Skeletal muscle satellite cell (primary cell): ENCODE measurements at regions not wholly inside any gene's neighbourhood (a gene's known extent, or its start where the extent isn't known, plus 50 kb on each side); places are given as distances from the start of the nearest gene placed in this dataset.

Source experiments
- H3K27me3 ChIP-seq: 2 replicates; pipeline ENCODE4 v1.7.0; 2013; ENCODE audit warnings: low read length; ENCODE audit not compliant: control insufficient read depth, insufficient read depth
- H3K36me3 ChIP-seq: 2 replicates; pipeline ENCODE4 v1.7.0; 2013; ENCODE audit warnings: mild to moderate bottlenecking, control low read depth, low read length; ENCODE audit not compliant: insufficient read depth
- H3K4me1 ChIP-seq: 2 replicates; pipeline ENCODE4 v1.7.0; 2013; ENCODE audit warnings: low read length; ENCODE audit not compliant: control insufficient read depth, insufficient read depth
- H3K4me2 ChIP-seq: 2 replicates; pipeline ENCODE4 v1.7.0; 2013; ENCODE audit warnings: mild to moderate bottlenecking, low read length
- H3K4me3 ChIP-seq: 2 replicates; pipeline ENCODE4 v1.7.0; 2013; ENCODE audit warnings: low read length
- H3K9ac ChIP-seq: 2 replicates; pipeline ENCODE4 v1.7.0; 2013; ENCODE audit warnings: mild to moderate bottlenecking, low read depth, low read length, moderate library complexity
- H3K9me3 ChIP-seq: replicated peaks from 2 replicates; pipeline ENCODE4 v1.7.0; 2013; ENCODE audit warnings: mild to moderate bottlenecking, control low read depth, low read length

DNA sequence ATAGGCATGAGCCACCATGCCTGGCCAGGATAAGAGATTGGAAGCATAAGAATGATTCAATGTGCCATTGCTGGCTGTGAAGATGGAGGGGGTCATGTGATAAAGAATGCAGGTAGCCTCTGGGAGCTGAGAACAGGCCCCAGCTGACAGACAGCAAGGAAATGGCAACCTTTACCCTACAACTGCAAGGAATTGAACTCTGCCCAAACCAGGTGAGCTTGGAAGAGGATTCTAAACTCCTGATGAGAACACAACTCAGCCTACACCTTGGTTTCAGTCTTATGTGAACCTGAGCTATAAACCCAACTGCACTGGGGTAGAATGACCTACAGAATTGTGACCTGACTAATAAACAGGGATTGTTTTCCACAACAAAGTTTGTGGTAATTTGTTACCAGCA is 82.0 kb upstream of the AKIRIN2 start:
- Histone ChIP-seq H3K4me1 (peaks cover 3% of the 10 kb centered on the region), H3K9ac (no peak overlapping the region), H3K4me2 (no peak overlapping the region), H3K4me3 (no peak overlapping the region), H3K27me3 (peaks cover 18% of the 10 kb centered on the region), H3K9me3 (no peaks in the 10 kb centered on the region), H3K36me3 (no peaks in the 10 kb centered on the region)

DNA sequence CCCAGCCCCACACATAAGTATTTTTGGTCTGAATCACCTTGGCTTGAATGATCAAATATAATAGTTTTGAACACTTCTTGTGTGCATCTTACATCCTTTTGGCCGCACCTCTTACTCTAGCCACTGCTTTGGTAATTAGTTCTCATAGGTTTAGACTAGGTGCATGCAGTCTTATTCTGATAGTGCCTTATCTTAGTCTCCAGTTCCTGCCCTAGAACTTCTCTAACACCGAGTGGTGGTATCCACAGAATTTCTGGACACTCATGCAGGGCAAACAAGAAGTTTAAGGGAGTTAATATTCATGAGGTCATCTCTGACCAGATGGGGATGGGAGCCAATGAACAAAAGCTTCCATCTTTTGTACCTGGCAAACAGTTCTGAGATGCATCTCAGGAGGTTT is 77.5 kb upstream of the AKIRIN2 start:
- Histone ChIP-seq H3K27me3 (peaks cover 18% of the 10 kb centered on the region), H3K9ac (no peak overlapping the region), H3K36me3 (no peaks in the 10 kb centered on the region), H3K4me2 (no peak overlapping the region), H3K4me3 (no peak overlapping the region), H3K9me3 (no peaks in the 10 kb centered on the region), H3K4me1 (no peaks in the 10 kb centered on the region)

DNA sequence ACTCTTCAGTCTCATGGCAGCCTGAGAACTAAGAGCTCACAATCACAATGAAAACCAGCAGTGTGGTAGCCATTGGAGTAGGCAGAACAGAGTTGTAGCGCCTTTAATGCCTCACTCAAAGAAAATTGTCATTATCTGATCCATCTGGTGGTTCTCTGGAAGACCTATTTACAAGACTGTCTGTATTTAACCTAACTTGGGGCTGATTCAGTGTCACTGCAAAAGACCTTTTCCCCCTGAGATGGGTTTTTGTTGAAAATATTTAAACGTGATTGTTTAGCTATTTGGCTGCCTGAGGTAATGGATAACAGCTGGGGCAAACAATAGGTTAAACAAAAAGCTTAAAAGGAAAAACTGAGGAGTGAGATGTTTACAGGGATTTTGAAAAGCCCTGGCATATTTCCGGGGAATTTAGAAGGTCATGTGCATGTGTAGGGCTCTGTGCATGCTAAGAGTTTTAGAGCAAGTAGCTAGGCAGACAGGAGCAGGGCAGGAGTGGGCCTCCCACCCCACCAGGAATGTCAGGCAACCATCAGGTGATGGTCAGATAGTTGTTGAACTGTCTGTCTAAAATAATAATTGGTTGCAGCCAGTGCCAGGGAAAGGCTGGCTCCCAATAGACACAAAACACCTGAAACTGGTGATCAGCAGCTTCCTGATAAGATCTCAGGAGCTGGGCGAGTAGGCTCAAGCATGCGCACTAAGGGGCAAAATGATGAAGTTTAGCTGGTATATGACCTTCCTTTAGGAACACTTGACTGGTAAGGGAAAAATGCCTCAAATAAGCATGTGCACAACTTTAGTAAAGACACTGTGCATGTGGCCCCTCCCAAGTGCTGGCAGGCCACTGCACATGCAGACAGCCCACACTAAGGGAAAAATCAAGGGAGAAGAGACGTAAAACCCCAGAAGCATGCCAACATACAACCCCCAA is 70.8 kb upstream of the AKIRIN2 start:
- Histone ChIP-seq H3K36me3 (no peaks in the 10 kb centered on the region), H3K4me1 (no peaks in the 10 kb centered on the region), H3K9me3 (no peaks in the 10 kb centered on the region), H3K9ac (no peak overlapping the region), H3K4me3 (no peak overlapping the region), H3K4me2 (no peak overlapping the region), H3K27me3 (no peaks in the 10 kb centered on the region)

DNA sequence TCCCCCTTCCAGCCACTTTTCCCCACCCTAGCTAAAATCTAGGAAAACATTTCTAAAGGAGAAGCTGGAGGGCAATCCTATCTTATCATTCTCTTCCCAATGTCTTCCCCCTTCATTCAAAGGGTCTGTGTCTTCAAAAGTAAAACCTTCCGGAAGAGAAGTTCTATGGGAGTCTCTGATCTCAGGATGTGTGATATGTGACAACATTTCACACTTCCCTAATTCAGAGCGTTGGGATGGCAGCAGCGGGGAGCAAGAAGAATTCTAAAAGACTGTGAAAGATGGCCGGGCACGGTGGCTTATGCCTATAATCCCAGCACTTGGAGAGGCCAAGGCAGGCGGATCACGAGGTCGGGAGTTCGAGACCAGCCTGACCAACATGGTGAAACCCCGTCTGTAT is 65.4 kb upstream of the AKIRIN2 start:
- no peaks in the 10 kb centered on the region for H3K4me1 ChIP-seq
- H3K4me2 ChIP-seq: no peak overlapping the region
- no peak overlapping the region for H3K9ac ChIP-seq
- H3K36me3 ChIP-seq: no peaks in the 10 kb centered on the region
- H3K27me3 ChIP-seq: no peaks in the 10 kb centered on the region
- no peaks in the 10 kb centered on the region for H3K9me3 ChIP-seq
- H3K4me3 ChIP-seq: no peak overlapping the region

DNA sequence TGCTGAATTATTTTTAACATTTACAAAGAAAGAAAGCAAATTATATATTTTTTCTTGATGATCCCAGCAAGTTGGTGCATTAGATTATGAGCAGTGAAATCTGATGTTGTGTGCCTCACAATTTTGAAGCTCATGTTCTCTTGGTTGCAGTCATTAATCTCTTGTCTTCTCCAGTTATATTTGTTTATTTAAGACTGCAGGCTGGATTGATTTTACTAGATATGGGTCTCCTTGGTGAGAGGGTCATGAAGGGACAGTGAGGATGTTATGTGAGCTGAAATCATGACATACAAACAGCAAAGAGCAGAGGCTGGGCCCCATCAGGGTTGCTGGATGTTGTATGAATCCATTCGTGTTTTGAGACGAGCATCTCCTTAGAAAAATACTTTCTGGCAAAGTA is 64.2 kb upstream of the AKIRIN2 start:
- no peak overlapping the region for H3K9ac ChIP-seq
- no peaks in the 10 kb centered on the region for H3K4me1 ChIP-seq
- H3K36me3 ChIP-seq: no peaks in the 10 kb centered on the region
- no peaks in the 10 kb centered on the region for H3K9me3 ChIP-seq
- H3K27me3 ChIP-seq: no peaks in the 10 kb centered on the region
- H3K4me3 ChIP-seq: no peak overlapping the region
- H3K4me2 ChIP-seq: no peak overlapping the region

DNA sequence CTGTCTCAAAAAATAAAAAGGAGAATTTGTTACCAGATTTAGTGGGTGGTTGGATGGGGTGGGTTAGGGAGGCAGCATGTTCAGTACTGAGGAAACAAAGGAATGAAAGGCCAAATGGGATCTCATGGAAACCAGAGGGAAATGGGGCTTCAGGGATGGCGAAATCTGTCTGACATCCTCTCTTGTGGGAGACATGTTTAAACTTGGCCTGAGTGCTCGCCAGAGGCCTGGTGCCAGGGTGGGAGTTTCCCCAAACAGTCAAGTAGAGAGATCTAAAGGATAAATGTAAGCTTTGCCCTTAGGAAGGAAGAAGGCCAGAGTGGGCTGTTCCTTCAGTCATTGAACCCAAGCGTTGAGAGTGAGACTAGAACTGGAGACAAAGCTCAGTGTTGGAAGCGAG is 61.9 kb upstream of the AKIRIN2 start:
- no peaks in the 10 kb centered on the region for H3K36me3 ChIP-seq
- H3K9me3 ChIP-seq: no peaks in the 10 kb centered on the region
- no peak overlapping the region for H3K9ac ChIP-seq
- H3K4me3 ChIP-seq: no peak overlapping the region
- no peaks in the 10 kb centered on the region for H3K27me3 ChIP-seq
- H3K4me2 ChIP-seq: no peak overlapping the region
- no peaks in the 10 kb centered on the region for H3K4me1 ChIP-seq

DNA sequence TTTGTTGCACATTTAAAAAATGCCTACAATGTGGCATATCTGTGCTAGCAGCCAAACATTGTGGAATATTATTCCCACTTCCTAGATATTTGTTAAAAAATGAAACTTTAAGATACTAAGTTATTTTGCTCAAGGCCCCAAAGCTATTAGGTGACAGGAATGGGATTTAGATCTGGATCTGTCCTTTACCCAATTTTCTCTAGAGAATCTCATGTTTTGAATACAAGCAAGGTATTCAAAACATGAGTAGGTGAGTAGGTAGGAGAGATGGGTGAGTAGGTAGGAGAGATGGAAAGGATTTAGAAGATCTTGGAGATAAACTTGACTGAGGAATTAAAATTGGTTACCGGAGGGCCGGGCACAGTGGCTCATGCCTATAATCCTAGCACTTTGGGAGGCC is 61.2 kb upstream of the AKIRIN2 start:
- Histone ChIP-seq H3K9ac (no peak overlapping the region), H3K4me2 (no peak overlapping the region), H3K27me3 (no peaks in the 10 kb centered on the region), H3K9me3 (no peaks in the 10 kb centered on the region), H3K36me3 (no peaks in the 10 kb centered on the region), H3K4me3 (no peak overlapping the region), H3K4me1 (no peaks in the 10 kb centered on the region)

DNA sequence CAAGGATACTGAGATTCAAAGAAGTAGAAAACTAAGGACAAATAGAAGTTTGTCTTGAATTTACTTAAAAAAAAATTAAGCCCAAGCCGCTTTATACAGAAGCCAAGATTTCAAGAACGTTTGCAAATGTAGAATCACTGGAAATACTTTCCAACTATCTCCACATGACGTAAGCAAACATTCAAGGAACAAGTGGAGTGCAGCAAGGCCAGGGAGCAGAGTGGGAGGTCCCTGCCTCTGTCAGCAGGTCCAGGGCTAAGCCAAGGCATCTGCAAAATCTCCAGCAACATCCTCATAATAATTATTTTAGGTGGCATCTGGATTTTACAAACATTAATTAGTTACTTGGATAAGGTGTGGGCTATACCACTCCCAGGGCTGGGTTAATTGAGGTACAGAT is 60.1 kb upstream of the AKIRIN2 start:
- no peak overlapping the region for H3K4me3 ChIP-seq
- H3K4me2 ChIP-seq: no peak overlapping the region
- H3K9me3 ChIP-seq: no peaks in the 10 kb centered on the region
- no peaks in the 10 kb centered on the region for H3K36me3 ChIP-seq
- peaks cover 2% of the 10 kb centered on the region for H3K4me1 ChIP-seq
- H3K27me3 ChIP-seq: no peaks in the 10 kb centered on the region
- no peak overlapping the region for H3K9ac ChIP-seq

DNA sequence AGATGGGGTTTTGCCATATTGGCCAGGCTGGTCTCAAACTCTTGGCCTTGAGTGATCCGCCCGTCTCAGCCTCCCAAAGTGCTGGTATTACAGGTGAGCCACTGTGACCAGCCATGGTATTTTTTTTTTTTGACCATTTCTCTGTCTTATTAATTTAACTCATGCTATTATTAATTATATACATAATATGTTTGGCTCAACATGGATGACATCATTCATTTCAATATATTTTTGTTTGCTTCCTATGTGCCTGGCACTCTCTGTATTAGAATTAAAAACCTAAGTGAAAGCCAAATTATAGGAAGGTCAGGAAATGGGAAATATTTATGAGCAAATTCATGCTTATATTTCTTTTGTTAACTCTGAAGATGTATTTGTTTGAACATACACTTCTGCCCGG is 55.8 kb upstream of the AKIRIN2 start:
- peaks cover 17% of the 10 kb centered on the region for H3K4me1 ChIP-seq
- H3K27me3 ChIP-seq: no peaks in the 10 kb centered on the region
- H3K4me3 ChIP-seq: no peak overlapping the region

DNA sequence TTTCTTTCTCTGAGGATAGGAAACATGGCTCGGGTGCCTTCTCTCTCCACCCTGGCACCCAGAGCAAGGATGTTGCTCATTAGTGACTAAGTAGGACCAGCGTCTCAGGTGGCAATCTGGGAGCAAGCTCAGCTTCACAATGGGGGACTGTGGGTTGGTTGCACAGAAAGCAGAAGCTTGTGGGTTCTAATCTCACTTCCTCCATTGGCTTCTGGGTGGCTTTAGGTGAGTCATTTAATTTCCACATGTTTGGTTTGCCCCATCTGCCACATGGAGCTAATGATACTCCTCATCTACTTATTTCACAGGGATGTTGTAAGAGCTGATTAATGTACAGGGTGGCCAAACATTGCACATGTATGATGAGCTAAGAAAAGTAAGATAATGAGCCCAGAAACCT is 54.8 kb upstream of the AKIRIN2 start:
- H3K9me3 ChIP-seq: no peaks in the 10 kb centered on the region
- H3K4me2 ChIP-seq: peak overlapping the region; percentile 39
- peak overlapping the region; percentile 18 for H3K9ac ChIP-seq
- H3K36me3 ChIP-seq: no peaks in the 10 kb centered on the region
- no peaks in the 10 kb centered on the region for H3K27me3 ChIP-seq
- H3K4me3 ChIP-seq: no peak overlapping the region
- H3K4me1 ChIP-seq: peaks cover 17% of the 10 kb centered on the region

More for the DNA sequence above, 55.8 kb upstream of the AKIRIN2 start:
- no peak overlapping the region for H3K4me2 ChIP-seq
- no peak overlapping the region for H3K9ac ChIP-seq
- no peaks in the 10 kb centered on the region for H3K9me3 ChIP-seq
- no peaks in the 10 kb centered on the region for H3K36me3 ChIP-seq

DNA sequence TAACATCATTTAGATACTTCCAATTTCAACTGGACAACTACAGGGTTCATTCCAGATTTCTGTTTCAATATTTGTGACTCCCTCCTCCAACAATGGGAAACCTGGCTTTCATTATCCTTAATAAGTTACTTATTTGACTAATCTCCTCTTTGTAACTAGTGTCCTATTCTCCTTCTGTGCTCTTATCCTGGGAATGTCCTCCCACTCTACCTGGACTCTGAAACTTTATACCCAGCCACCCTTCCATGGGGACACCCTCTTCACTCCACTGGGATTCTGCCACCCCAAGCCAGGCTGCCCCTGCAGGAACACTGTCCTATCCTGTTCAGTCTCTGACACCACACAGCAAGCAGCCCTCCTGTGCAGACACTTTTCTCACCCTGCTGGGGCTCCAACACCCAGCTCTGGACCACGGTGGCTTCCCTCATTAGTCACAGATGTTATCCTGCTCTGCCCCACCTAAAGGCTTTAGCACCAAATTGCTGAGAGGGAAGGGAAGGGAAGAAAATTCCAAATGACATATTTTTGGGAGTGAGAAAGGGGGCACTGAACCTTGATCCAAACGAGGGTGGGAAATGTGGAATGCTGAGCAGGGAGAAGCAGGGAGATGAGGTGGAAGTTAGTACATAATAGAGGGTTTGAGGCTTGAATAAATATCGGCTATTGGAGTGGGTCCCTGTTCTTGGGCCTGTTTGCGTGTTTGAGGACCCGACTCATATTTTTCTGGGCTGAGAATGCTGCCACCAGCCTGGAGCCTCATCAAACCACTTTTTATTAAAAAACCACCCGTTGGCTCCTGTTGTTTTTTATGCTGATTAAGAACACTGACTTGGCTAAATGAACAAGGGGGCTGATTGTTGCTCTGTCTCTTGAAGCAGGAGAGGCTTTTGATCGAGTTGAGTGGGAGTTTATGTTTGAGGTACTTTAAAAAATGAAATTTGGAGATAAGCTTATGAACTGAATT is 54.0 kb upstream of the AKIRIN2 start:
- H3K4me1 ChIP-seq: peaks cover 17% of the 10 kb centered on the region
- no peaks in the 10 kb centered on the region for H3K36me3 ChIP-seq
- peak overlapping the region; percentile 39 for H3K4me2 ChIP-seq
- H3K9me3 ChIP-seq: no peaks in the 10 kb centered on the region
- no peaks in the 10 kb centered on the region for H3K27me3 ChIP-seq
- peak overlapping the region; percentile 18 for H3K9ac ChIP-seq
- H3K4me3 ChIP-seq: peak overlapping the region; percentile 24
